Mucosa of gallbladder (tissue), 1 donor: ENCODE measurements at regions not wholly inside any gene's neighbourhood (a gene's known extent, or its start where the extent isn't known, plus 50 kb on each side); places are given as distances from the start of the nearest gene placed in this dataset.

Experiments used
- DNase-seq: peaks from one replicate; pipeline ENCODE4 v3.0.0-alpha.2; 2020; ENCODE audit warnings: low spot score
- donor health status: DM: no; HTN: no; CAD: no.

DNA sequence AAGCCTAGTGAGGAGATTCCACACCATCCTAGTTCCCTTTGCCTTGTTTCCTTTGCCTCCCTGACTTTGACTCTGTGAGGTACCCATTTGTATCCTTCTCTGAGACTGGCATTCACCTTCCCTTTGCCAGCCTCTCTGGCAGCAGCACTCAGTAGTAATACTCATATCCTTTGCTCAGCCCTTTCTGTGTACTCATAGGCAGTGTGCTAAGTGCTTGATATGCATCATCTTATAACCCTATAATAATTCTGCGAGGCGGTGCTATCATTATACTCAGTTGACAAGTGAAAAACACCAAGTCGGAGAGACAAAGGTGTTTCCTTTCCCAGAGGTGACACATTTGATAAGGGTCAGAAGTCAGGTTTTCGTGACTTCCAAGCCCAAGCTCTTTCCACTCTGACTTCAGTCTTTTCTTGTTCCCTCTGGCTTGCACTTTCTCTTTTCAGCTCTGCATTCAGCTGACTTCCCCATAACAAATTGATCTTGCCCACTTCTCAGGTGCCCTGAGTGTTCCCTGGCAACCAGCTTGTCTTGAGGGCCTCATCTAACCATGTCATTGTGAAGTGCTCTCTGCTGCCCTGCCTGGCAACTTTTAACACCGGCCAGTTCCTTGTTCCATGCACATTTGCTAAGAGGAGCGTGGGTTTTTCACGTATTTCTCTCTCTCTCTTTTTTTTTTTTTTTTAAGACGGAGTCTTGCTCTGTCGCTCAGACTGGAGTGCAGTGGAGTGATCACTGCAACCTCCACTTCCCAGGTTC, 94.5 kb upstream of the UPP2 start:
- peak; percentile 17 for DNase-seq

DNA sequence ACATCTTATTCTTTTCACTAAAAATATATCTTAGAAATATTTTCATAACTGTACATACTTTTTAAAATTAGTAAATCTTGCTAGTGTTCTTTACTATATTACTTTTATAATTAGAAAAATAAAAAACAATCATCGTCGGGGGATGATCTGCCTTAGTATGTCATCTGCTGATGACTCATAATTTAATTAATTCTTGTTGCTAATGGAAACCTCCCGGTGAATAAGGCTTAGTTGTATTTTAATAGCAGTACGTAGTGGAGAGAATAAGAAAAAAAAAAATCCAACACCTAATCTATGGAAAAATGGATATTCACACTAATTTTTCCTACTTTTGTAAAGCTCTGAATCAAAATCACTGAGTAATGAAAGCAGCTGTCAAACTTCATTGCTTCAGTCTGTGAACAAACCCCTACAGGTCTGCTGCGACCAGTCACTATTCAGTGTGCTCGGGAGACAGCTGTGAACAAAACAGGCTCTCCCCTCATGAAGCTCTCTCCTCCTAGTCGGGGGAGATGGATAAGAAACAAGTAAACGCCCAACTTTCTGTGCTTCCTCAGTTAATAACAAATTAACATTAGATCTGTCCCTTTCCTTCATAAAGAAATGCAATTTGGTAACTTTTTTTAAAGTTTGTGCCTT, 97.4 kb upstream of the UPP2 start:
- no peak for DNase-seq

GRCh38 chr2:158002079-158002478, 99.6 kb upstream of the UPP2 start:
- no peak for DNase-seq

DNA sequence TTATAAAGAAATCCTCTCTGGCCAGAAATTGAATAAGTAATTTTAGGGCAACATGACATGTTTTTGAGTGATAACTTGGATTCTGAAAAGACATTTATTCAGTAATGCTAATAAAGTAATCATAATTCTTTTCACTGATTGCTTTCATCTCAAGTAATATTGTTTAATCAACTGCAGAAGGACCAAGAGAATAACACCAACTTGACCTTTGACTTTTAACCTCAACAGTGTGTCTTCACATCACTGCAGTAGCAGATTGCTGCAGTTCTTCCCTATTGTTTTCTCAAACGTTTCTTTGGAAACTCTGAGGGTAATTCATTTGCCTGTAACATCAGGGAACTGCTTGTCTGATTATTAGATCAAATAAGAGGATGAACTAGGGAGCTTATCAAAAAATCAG, 104.9 kb upstream of the UPP2 start:
- DNase-seq, result no peak

DNA sequence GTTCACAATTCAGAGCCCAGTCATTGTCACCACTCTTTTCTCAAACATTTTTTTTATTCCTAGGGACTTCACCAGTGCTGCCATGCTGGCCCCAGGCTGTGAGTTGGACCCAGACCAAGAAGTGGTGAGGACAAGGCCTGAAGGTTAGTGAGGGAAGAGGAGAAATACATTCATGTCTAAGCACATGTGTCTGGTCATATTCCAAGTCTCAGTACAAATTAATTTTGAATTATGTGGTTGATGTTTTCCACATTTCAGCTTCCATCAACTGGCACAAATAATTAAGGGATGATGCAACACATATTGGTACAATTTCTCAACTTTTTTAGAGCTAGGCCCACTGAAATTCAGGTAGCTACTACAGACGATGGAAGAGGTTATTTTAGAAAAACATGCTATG, 106.6 kb upstream of the UPP2 start:
- DNase-seq, result no peak

GRCh38 chr2:157991932-157992331, 109.7 kb upstream of the UPP2 start:
- no peak for DNase-seq

GRCh38 chr2:157990173-157990572, 111.5 kb upstream of the UPP2 start:
- no peak for DNase-seq

GRCh38 chr2:157989227-157989626, 112.4 kb upstream of the UPP2 start:
- no peak for DNase-seq

DNA sequence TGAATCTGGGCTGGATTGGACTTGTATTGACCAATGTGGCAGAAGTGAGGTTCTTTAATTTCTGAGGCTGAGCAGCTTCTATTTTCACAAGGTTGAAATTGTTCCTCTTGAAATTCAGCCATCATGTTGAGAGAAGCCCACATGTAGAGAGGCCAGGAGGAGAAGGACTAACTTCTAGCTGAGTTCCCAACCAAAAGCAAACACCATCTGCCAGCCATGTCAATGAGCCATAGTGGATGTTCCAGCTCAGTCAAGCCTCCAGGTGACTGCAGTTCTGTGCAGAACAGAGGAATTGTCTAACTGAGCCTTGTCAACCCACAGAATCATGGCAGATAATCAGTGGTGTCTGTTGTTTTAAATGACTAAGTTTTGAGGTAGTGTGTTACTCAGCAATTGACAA, 110.6 kb upstream of the ACVR1 start:
- DNase-seq, result no peak

- DNase-seq, result no peak
These were observed 108.7 kb upstream of the ACVR1 start for GRCh38 chr2:157984866-157985265.

- no peak for DNase-seq
These were observed 103.9 kb upstream of the ACVR1 start for GRCh38 chr2:157980020-157980419.

DNA sequence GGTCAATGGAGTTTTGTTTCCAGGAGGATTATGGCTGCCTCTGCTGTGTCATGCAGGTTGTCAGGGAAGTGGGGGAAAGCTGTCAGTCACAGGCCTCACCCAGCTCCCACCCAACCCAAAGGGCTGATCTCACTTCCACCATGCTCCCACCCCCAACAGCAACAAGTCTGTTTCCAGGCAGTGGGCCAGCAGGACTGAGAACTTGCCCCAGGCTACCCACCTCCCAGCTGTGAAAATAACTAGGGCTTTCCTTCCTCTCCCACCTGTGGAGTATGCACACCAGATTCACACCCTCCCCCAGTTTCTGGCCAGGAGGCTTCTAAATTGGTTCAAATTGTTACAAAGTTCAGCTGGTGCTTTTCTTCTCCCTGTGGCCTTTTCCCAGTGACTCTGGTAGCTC, 95.6 kb upstream of the ACVR1 start:
- no peak for DNase-seq

GRCh38 chr2:157967856-157968255, 91.7 kb upstream of the ACVR1 start:
- DNase-seq, result no peak

DNA sequence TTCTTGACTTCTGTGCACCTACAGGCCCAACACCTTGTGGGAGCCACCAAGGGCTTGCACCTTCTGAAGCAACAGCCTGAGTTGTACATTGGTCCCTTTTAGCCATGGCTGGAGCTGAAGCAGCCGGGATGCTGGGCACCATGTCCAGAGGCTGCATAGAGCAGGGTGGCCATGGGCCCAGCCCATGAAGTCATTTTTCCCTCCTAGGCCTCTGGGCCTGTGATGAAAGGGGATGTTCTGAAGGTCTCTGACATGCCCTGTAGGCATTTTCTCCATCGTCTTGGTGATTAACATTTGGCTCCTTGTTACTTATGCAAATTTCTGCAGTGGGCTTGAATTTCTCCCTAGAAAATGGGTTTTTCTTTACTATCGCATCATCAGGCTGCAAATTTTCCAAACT, 83.1 kb upstream of the ACVR1 start:
- no peak for DNase-seq

DNA sequence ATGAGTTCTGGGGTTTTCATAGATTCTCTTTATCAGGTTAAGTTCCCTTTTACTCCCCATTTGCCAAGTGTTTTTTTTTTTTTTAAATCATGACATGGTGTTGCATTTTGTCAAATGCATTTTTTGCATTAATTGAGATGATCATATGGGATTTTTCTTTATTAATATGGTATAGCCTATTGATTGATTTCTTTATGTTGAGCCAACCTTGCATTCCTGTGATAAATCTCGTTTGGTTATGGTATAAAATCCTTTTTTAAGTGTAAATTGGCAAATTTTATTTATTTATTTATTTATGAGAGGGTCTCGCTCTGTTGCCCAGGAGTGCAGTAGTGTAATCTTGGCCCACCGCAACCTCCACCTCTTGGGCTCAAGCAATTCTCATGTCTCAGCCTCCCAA, 81.5 kb upstream of the ACVR1 start:
- no peak for DNase-seq

DNA sequence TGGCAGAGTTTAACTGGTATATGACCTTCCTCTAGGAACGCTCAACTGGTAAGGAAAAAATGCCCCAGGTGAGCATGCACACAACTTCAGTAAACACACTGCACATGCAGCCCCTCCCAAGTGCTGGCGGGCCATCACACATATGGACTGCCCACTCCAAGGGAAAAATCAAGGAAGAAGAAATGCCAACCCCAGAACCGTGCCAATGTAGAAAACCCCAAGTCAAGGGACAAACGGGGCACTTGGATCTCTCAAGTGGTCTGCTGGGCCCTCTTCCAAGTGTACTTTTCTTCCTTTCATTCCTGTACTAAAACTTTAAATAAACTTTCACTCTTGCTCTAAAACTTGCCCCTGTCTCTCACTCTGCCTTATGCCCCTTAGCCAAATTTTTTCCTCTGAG, 76.4 kb upstream of the ACVR1 start:
- no peak for DNase-seq

- DNase-seq, result no peak
These were observed 72.7 kb upstream of the ACVR1 start for GRCh38 chr2:157948856-157949255.

DNA sequence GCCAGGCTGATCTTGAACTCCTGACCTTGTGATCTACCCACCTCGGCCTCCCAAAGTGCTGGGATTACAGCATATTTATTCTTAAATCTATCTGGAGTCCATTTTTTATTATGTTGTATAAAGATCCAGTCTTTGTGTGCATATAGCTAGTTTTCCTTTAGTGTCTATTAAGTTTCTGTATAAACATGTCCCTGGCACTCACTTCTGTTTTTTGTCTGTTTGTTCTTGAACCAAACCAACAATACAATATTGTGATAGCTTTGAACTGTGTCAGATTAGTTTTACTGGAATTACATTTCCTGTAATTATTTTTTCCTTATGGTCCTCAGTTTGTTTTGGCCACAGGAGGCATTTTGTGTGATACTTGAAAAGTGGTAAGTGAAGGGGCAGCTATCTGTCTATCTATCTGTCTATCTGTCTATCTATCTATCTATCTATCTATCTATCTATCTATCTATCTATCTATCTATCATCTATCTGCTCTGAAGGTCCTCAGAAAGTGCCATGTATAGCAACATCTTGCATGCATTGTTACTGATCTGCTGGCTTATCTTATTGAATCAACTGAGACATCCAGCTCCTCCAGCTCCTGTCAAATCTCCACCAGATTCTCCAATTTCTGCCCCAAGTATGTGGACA, 70.9 kb upstream of the ACVR1 start:
- DNase-seq, result no peak

GRCh38 chr2:157940024-157940423, 63.9 kb upstream of the ACVR1 start:
- no peak for DNase-seq

DNA sequence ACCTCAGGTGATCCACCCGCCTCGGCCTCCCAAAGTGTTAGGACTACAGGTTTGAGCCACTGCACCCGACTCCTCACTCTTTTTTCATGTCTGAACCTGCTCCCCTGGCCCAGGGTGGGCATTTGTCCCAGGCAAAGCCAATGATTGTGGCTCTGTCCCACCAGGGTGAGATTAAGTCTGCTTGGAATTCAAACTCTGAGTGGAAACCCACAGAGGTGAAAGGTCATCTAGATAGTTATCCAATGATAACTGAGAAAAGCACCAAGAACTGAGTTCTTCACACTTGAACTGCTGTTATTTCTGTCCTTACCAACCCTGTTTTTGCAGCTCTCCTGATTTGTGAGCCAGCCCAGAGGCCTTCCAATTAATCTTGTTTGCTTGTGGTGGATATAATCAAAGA, 62.4 kb upstream of the ACVR1 start:
- no peak for DNase-seq

GRCh38 chr2:157936406-157936805, 60.3 kb upstream of the ACVR1 start:
- DNase-seq, result no peak

- DNase-seq, result no peak
These were observed 59.3 kb upstream of the ACVR1 start for GRCh38 chr2:157935378-157935906.
